Parathyroid adenoma (tissue), 2 donors: ENCODE measurements at regions not wholly inside any gene's neighbourhood (a gene's known extent, or its start where the extent isn't known, plus 50 kb on each side); places are given as distances from the start of the nearest gene placed in this dataset.
A peak's percentile ranks its signal among the peaks of the same experiment; 100 is the strongest.

Source experiments
- H2AFZ ChIP-seq: fragments of 300-600 bp; sonication (generic); one replicate; pipeline ENCODE4 v1.7.0; 2017; ENCODE audit warnings: antibody characterized with exemption, mild to moderate bottlenecking
- H3K27ac ChIP-seq: fragments of 300-600 bp; sonication (generic); one replicate; pipeline ENCODE4 v1.7.0; 2017
- H3K27me3 ChIP-seq: fragments of 300-600 bp; sonication (generic); one replicate; pipeline ENCODE4 v1.7.0; 2017; ENCODE audit warnings: low read length; ENCODE audit not compliant: control insufficient read depth, insufficient read depth
- H3K36me3 ChIP-seq: fragments of 300-600 bp; sonication (generic); one replicate; pipeline ENCODE4 v1.7.0; 2017; ENCODE audit warnings: low read length; ENCODE audit not compliant: control insufficient read depth, insufficient read depth
- H3K4me1 ChIP-seq: fragments of 300-600 bp; sonication (generic); one replicate; pipeline ENCODE4 v1.7.0; 2017; ENCODE audit warnings: control low read depth
- H3K4me2 ChIP-seq: fragments of 300-600 bp; sonication (generic); one replicate; pipeline ENCODE4 v1.7.0; 2017; ENCODE audit warnings: low read length
- H3K4me3 ChIP-seq: fragments of 300-600 bp; sonication (generic); one replicate; pipeline ENCODE4 v1.7.0; 2017; ENCODE audit warnings: low read depth, low read length
- H3K79me2 ChIP-seq: fragments of 300-600 bp; sonication (generic); one replicate; pipeline ENCODE4 v1.7.0; 2017; ENCODE audit warnings: control low read depth
- H3K9ac ChIP-seq: fragments of 300-600 bp; sonication (generic); one replicate; pipeline ENCODE4 v1.7.0; 2017; ENCODE audit warnings: mild to moderate bottlenecking
- H3K9me3 ChIP-seq: fragments of 300-600 bp; sonication (generic); one replicate; pipeline ENCODE4 v1.7.0; 2017; ENCODE audit warnings: low read length; ENCODE audit not compliant: control insufficient read depth
- TF ChIP-seq, protein P1 (sequence below): fragments of 300-600 bp; sonication (generic); IDR thresholded peaks from one replicate; pipeline ENCODE4 v1.7.0; 2017; ENCODE audit warnings: antibody characterized with exemption, mild to moderate bottlenecking
- donor health status: primary hyperparathyroidism.

DNA sequence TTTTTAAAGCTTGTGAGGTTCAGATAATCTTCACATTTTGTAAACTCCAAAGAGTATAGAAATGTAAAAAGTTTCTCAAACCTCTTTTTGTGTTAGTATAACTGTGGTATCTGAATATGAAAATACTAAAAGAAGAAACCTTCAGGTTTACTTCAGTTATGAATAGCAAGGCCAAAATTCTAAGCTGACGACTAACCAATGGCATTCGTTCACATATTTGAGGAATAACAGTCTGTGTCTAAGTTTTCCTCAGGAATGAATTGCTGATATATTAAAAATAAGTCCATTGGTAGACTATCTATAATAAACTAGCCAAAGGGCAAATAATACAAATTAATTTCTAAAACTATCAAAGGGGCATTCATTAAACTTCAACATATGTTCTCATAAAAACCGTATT, 206.0 kb downstream of the CXCL12 start:
- Histone ChIP-seq H3K27me3 (no peaks in the 10 kb centered on the region), H3K36me3 (no peaks in the 10 kb centered on the region), H3K9ac (no peak overlapping the region), H3K79me2 (no peaks in the 10 kb centered on the region), H3K27ac (peak overlapping the region; percentile 98), H2AFZ (no peak overlapping the region), H3K9me3 (no peaks in the 10 kb centered on the region), H3K4me2 (no peak overlapping the region), H3K4me1 (peaks cover 62% of the 10 kb centered on the region), H3K4me3 (peak overlapping the region; percentile 2)
- TF ChIP-seq, protein P1, sequence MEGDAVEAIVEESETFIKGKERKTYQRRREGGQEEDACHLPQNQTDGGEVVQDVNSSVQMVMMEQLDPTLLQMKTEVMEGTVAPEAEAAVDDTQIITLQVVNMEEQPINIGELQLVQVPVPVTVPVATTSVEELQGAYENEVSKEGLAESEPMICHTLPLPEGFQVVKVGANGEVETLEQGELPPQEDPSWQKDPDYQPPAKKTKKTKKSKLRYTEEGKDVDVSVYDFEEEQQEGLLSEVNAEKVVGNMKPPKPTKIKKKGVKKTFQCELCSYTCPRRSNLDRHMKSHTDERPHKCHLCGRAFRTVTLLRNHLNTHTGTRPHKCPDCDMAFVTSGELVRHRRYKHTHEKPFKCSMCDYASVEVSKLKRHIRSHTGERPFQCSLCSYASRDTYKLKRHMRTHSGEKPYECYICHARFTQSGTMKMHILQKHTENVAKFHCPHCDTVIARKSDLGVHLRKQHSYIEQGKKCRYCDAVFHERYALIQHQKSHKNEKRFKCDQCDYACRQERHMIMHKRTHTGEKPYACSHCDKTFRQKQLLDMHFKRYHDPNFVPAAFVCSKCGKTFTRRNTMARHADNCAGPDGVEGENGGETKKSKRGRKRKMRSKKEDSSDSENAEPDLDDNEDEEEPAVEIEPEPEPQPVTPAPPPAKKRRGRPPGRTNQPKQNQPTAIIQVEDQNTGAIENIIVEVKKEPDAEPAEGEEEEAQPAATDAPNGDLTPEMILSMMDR, result no peak

DNA sequence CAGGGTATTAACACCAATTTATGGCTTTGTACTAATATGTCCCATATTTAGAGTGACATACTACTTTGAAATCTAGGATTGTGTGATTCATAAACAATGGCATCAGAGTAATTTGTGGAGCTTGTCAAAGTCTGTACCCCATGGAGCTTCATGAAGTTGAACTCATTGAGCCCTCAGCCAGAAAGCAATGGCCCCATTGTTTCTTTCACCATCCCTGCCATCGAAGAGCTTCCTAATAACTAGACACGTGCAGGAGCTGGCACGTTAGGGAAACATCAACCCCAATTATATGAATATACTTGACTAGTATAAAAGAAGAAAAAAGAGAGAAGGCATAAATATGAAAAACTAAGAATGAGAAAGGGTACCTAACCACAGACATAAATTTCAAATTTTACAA, 206.6 kb downstream of the CXCL12 start:
- Histone ChIP-seq H3K79me2 (no peaks in the 10 kb centered on the region), H3K27me3 (no peaks in the 10 kb centered on the region), H3K36me3 (no peaks in the 10 kb centered on the region), H3K9me3 (no peaks in the 10 kb centered on the region), H3K27ac (peak overlapping the region; percentile 98), H3K4me1 (peaks cover 60% of the 10 kb centered on the region), H2AFZ (peak overlapping the region; percentile 28), H3K9ac (no peak overlapping the region), H3K4me3 (peak overlapping the region; percentile 33), H3K4me2 (peak overlapping the region; percentile 49)
- TF ChIP-seq, protein P1, result no peak

- Histone ChIP-seq H2AFZ (peak overlapping the region; percentile 36), H3K9ac (no peak overlapping the region), H3K36me3 (no peaks in the 10 kb centered on the region), H3K27me3 (no peaks in the 10 kb centered on the region), H3K9me3 (no peaks in the 10 kb centered on the region), H3K27ac (peak overlapping the region; percentile 98), H3K4me3 (peak overlapping the region; percentile 33), H3K79me2 (no peaks in the 10 kb centered on the region), H3K4me1 (peaks cover 54% of the 10 kb centered on the region), H3K4me2 (peak overlapping the region; percentile 49)
- TF ChIP-seq, protein P1, result peak; percentile 36
Observed at GRCh38 chr10:44177610-44178009, 207.3 kb downstream of the CXCL12 start.

DNA sequence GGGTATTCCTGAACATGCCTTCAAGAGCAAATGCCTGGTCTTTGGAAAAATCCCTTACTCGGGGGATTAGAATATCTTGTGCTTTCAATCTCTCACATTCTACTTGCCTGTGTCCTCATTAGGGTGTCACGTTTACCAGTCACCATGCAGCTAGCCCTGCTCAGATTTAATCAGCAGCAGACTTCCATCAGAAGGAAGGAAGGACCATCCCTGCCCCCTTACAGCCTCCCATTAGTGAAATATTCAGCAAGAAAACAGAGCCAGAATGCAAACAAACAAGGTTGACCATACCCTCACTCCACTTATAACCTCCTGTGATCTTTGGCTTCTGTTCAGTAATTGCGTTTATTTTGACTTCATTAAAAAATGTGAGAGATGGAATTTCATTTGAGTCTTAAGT, 208.6 kb downstream of the CXCL12 start:
- H3K4me3 ChIP-seq, result no peak overlapping the region
- H3K27me3 ChIP-seq, result no peaks in the 10 kb centered on the region
- no peak overlapping the region for H3K9ac ChIP-seq
- H3K4me1 ChIP-seq, result peaks cover 54% of the 10 kb centered on the region
- peak overlapping the region; percentile 54 for H2AFZ ChIP-seq
- H3K4me2 ChIP-seq, result peak overlapping the region; percentile 45
- H3K27ac ChIP-seq, result peak overlapping the region; percentile 98
- no peaks in the 10 kb centered on the region for H3K9me3 ChIP-seq
- no peaks in the 10 kb centered on the region for H3K79me2 ChIP-seq
- no peaks in the 10 kb centered on the region for H3K36me3 ChIP-seq
- TF ChIP-seq, protein P1, result no peak

DNA sequence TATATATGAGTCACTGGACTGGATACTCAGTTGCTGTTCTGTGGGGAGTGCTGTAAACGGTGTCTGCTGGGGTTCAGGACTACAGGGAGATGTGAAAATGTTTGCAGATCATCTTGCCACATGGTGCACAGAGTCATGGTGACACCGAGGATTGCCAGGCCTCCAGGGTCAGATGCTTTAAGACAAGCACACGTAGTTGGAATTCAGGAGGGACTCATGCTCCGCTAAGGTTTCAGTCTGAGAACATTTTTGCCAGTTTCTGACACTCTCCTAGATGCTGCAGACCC, 211.3 kb downstream of the CXCL12 start:
- no peak overlapping the region for H3K27ac ChIP-seq
- no peak overlapping the region for H3K4me2 ChIP-seq
- H3K27me3 ChIP-seq, result no peaks in the 10 kb centered on the region
- peak overlapping the region; percentile 25 for H2AFZ ChIP-seq
- H3K79me2 ChIP-seq, result no peaks in the 10 kb centered on the region
- no peak overlapping the region for H3K9ac ChIP-seq
- no peak overlapping the region for H3K4me3 ChIP-seq
- TF ChIP-seq, protein P1, result no peak
- H3K4me1 ChIP-seq, result peaks cover 43% of the 10 kb centered on the region
- H3K9me3 ChIP-seq, result no peaks in the 10 kb centered on the region
- H3K36me3 ChIP-seq, result no peaks in the 10 kb centered on the region
